ENCODE measurements at regions not wholly inside any gene's neighbourhood (a gene's known extent, or its start where the extent isn't known, plus 50 kb on each side); places are given as distances from the start of the nearest gene placed in this dataset.

DNA sequence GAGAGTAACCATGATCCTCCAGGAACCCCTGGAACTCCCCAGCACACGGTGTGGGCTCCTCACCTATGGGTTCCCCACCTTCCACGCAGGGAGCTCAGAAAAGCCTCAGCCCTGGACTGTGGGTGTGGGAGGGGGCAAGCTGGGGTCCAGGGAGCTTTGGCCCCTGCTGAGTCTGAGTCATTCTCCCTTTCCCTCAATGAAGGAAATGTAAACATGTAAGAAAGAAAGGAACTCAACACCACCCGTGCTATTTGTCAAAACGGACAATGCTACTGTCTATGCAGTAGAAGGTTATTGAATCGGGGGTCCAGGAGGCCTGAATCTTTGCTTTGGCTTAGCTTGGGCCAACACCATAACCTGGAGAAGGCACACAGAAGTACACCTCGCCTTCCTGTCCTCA lies 222.8 kb downstream of the PMP22 start:
- no peaks in the 10 kb centered on the region for H3K9me3 ChIP-seq
- no peak overlapping the region for H3K4me3 ChIP-seq
- no peaks in the 10 kb centered on the region for H3K4me1 ChIP-seq
- DNase-seq (ENCODE audit: extremely low spot score): no peak
- H3K27me3 ChIP-seq: peaks cover 0 to 4% (median 0%) of the 10 kb centered on the region in 4 donors
- TF ChIP-seq POLR2AphosphoS5 (IDR thresholded peaks at IDR 0.05): no peak
- intact Hi-C loops (cut with DNase I): no loop called here
- 70% methylated on average over 6 of the region's 6 CpGs for WGBS
- no peak overlapping the region for H3K27ac ChIP-seq (replicated peaks in 1 of 4)
- H3K36me3 ChIP-seq: no peaks in the 10 kb centered on the region

DNA sequence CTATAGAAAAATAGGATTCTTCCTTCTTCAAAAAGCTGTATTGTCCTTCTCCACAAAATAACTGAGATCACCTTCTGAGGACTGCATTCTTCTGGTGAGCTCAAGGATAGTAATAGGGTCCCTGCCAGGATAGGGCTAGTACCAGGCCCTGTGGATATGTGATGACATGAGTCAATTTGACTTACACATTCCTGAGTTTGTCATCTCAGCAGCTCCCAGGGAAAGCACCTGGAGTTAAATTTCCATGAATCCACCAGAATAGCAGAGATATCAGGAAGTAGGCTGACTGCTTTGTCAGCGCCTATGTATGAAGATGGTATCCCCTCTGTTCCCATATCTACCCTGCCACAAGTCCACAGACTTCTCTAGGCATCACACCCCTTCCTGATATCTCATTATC lies 225.8 kb downstream of the PMP22 start:
- WGBS: 100% methylated on average over 1 of the region's 1 CpG
- DNase-seq (ENCODE audit: extremely low spot score): no peak
- Histone ChIP-seq H3K4me3 (no peak overlapping the region), H3K9me3 (no peaks in the 10 kb centered on the region), H3K27me3 (peaks cover 0 to 8% (median 0%) of the 10 kb centered on the region in 4 donors), H3K27ac (replicated peaks in 1 of 4) (no peak overlapping the region), H3K4me1 (no peaks in the 10 kb centered on the region), H3K36me3 (no peaks in the 10 kb centered on the region)
- TF ChIP-seq POLR2A (IDR thresholded peaks at IDR 0.05; ENCODE audit: low read depth): no peak
- no peak for TF ChIP-seq POLR2AphosphoS5 (IDR thresholded peaks at IDR 0.05)
- TF ChIP-seq, protein P1, sequence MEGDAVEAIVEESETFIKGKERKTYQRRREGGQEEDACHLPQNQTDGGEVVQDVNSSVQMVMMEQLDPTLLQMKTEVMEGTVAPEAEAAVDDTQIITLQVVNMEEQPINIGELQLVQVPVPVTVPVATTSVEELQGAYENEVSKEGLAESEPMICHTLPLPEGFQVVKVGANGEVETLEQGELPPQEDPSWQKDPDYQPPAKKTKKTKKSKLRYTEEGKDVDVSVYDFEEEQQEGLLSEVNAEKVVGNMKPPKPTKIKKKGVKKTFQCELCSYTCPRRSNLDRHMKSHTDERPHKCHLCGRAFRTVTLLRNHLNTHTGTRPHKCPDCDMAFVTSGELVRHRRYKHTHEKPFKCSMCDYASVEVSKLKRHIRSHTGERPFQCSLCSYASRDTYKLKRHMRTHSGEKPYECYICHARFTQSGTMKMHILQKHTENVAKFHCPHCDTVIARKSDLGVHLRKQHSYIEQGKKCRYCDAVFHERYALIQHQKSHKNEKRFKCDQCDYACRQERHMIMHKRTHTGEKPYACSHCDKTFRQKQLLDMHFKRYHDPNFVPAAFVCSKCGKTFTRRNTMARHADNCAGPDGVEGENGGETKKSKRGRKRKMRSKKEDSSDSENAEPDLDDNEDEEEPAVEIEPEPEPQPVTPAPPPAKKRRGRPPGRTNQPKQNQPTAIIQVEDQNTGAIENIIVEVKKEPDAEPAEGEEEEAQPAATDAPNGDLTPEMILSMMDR (IDR thresholded peaks at IDR 0.05): no peak
- no peak for TF ChIP-seq EP300 (IDR thresholded peaks at IDR 0.05)
- intact Hi-C loops (cut with DNase I): no loop called here

DNA sequence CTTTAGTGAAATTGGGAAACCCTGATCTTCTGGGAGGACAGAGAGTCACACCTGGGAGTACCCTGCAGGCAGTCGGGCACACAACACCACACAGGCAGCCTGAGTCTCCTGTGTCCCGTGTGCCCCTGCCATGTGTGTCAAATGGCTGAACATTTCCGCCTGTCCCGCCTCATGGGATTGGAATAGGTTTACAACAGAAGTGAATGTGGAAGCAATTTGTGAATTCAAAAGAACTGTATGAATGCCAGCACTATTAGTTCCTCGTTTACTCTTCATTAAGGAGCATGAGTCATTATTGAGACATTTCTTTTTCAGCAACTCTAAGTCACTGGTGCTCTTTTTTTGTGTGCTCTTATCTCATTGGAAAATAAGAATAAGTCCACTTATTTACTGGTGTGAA lies 226.5 kb downstream of the PMP22 start:
- no peaks in the 10 kb centered on the region for H3K9me3 ChIP-seq
- no peak for TF ChIP-seq POLR2AphosphoS5 (IDR thresholded peaks at IDR 0.05)
- no peak for TF ChIP-seq EP300 (IDR thresholded peaks at IDR 0.05)
- TF ChIP-seq, protein P1 (IDR thresholded peaks at IDR 0.05): no peak
- TF ChIP-seq POLR2A (IDR thresholded peaks at IDR 0.05; ENCODE audit: low read depth): no peak
- WGBS: 70% methylated on average over 5 of the region's 5 CpGs

DNA sequence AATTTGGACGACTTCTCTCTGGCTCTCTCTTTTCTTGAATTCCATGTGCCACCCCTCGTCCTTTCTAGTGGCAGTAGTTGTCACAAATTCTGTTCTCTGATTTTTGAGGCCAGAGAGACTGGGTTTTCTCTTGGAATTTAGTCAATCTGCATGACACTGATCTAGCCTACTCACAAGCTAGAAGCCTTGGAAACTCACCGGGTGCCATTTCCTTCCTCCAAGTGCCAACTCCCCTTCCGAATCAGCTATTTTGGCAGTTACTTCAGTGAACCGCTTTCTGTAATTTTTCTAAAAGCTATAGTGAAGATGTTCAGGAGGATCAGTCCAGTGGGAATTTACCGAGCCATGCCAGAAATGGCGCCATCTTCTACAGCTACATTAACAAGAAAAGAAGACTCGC lies 228.9 kb downstream of the PMP22 start:
- 74% methylated on average over 7 of the region's 8 CpGs for WGBS
- Histone ChIP-seq H3K36me3 (no peaks in the 10 kb centered on the region), H3K27me3 (peaks cover 0 to 7% (median 0%) of the 10 kb centered on the region in 4 donors), H3K27ac (replicated peaks in 1 of 4) (no peak overlapping the region), H3K9me3 (no peaks in the 10 kb centered on the region), H3K4me1 (no peaks in the 10 kb centered on the region), H3K4me3 (no peak overlapping the region)
- intact Hi-C loops (cut with DNase I): no loop called here
- no peak for DNase-seq (ENCODE audit: extremely low spot score)
- TF ChIP-seq EP300 (IDR thresholded peaks at IDR 0.05) (no peak), POLR2AphosphoS5 (IDR thresholded peaks at IDR 0.05) (no peak), POLR2A (IDR thresholded peaks at IDR 0.05; ENCODE audit: low read depth) (no peak)

More for the DNA sequence above, 226.5 kb downstream of the PMP22 start:
- DNase-seq (ENCODE audit: extremely low spot score): no peak
- Histone ChIP-seq H3K27ac (replicated peaks in 1 of 4) (no peak overlapping the region), H3K4me1 (no peaks in the 10 kb centered on the region), H3K4me3 (no peak overlapping the region), H3K36me3 (no peaks in the 10 kb centered on the region), H3K27me3 (peaks cover 0 to 9% (median 0%) of the 10 kb centered on the region in 4 donors)
- intact Hi-C loops (cut with DNase I): no loop called here

DNA sequence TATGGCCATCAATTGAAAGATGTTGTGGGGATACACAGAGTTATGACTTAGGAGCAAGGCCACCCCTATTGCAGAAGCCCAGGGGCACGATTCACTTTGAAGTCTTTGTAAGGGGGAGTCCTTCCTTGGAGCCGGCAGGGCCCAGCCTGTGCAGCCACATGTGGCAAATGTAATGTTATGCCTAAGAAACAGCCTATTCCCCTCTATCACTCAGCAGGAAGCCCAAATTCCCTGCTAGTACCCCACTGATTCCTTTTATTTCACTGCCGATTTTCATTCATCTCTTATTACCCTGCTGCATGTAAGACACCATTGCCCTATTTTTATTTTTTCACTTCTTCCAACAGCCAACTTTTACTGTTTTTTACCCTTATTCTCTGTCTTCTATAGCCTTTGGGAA lies 233.2 kb downstream of the PMP22 start:
- Histone ChIP-seq H3K27ac (replicated peaks in 1 of 4) (no peak overlapping the region), H3K9me3 (no peaks in the 10 kb centered on the region), H3K27me3 (peaks cover 0 to 18% (median 0%) of the 10 kb centered on the region in 4 donors), H3K4me3 (no peak overlapping the region), H3K36me3 (no peaks in the 10 kb centered on the region), H3K4me1 (no peaks in the 10 kb centered on the region)
- WGBS: 68% methylated on average over 3 of the region's 3 CpGs
- intact Hi-C loops (cut with DNase I): no loop called here
- no peak for DNase-seq (ENCODE audit: extremely low spot score)
- TF ChIP-seq, protein P1 (IDR thresholded peaks at IDR 0.05): no peak
- TF ChIP-seq EP300 (IDR thresholded peaks at IDR 0.05) (no peak), POLR2AphosphoS5 (IDR thresholded peaks at IDR 0.05) (no peak), POLR2A (IDR thresholded peaks at IDR 0.05; ENCODE audit: low read depth) (no peak)

DNA sequence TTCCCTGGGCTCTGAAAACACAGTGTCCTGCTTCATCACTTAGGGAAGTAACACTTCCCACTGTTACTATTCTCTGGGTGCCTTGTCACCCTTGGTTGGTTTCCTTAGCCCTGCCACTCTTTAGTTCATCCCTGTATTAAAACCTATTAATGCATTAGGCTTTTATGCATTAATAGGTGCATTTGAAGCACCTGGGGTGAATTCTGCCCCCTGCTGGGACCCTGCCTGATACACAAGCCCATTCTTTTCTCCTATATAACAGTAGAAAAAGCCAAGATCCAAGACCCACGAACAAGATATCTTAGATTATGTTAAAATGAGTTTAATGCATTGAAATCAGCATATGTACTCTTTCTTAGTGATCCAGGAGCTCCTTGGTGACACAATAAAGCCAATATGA lies 235.7 kb downstream of the PMP22 start:
- TF ChIP-seq EP300 (IDR thresholded peaks at IDR 0.05) (no peak), POLR2A (IDR thresholded peaks at IDR 0.05; ENCODE audit: low read depth) (no peak), POLR2AphosphoS5 (IDR thresholded peaks at IDR 0.05) (no peak)
- TF ChIP-seq, protein P1 (IDR thresholded peaks at IDR 0.05): no peak
- Histone ChIP-seq H3K9me3 (no peaks in the 10 kb centered on the region), H3K27ac (replicated peaks in 1 of 4) (no peak overlapping the region), H3K27me3 (peaks cover 0 to 15% (median 0%) of the 10 kb centered on the region in 4 donors), H3K4me3 (no peak overlapping the region), H3K36me3 (no peaks in the 10 kb centered on the region), H3K4me1 (no peaks in the 10 kb centered on the region)
- intact Hi-C loops (cut with DNase I): no loop called here
- peak; percentile 66 for DNase-seq (ENCODE audit: extremely low spot score)
- 68% methylated on average over 1 of the region's 1 CpG for WGBS

Data from esophagus muscularis mucosa (tissue), 4 donors.